Fibroblast of villous mesenchyme (primary cell): ENCODE measurements at regions not wholly inside any gene's neighbourhood (a gene's known extent, or its start where the extent isn't known, plus 50 kb on each side); places are given as distances from the start of the nearest gene placed in this dataset.
"Not testable (repeated sequence)": the region's sequence is repeated elsewhere in the genome, so short reads cannot be mapped to it uniquely, and the experiment has no call there.

Experiments used
- DNase-seq: peaks from one replicate; pipeline ENCODE4 v3.0.0-alpha.2; 2010; ENCODE audit warnings: low read depth
- H3K4me3 ChIP-seq: 2 replicates; pipeline ENCODE4 v1.5.1; 2011; ENCODE audit warnings: low read depth, mild to moderate bottlenecking, low read length
- CTCF ChIP-seq: IDR thresholded peaks from 2 replicates; pipeline ENCODE4 v1.5.1; 2012; ENCODE audit warnings: low read depth, mild to moderate bottlenecking, low read length; ENCODE audit not compliant: insufficient read depth

- DNase-seq: no peak
- no peak overlapping the region for H3K4me3 ChIP-seq
- no peak for TF ChIP-seq CTCF
These were observed 131.5 kb upstream of the F13A1 start for GRCh38 chr6:6452002-6452401.

- DNase-seq: no peak
- TF ChIP-seq CTCF: no peak
- no peak overlapping the region for H3K4me3 ChIP-seq
These were observed 132.7 kb upstream of the F13A1 start for GRCh38 chr6:6453186-6453585.

- no peak overlapping the region for H3K4me3 ChIP-seq
- TF ChIP-seq CTCF: no peak
- no peak for DNase-seq
These were observed 133.2 kb upstream of the LY86 start for GRCh38 chr6:6455272-6455671.

- no peak for DNase-seq
- no peak overlapping the region for H3K4me3 ChIP-seq
- TF ChIP-seq CTCF: no peak
These were observed 130.3 kb upstream of the LY86 start for GRCh38 chr6:6458172-6458571.

- DNase-seq, H3K4me3 ChIP-seq: not testable (repeated sequence)
These were observed 128.6 kb upstream of the LY86 start for GRCh38 chr6:6459963-6460362.

- TF ChIP-seq CTCF: no peak
- H3K4me3 ChIP-seq: no peak overlapping the region
- DNase-seq: no peak
These were observed 128.1 kb upstream of the LY86 start for GRCh38 chr6:6460416-6460815.

GRCh38 chr6:6461138-6461537, 127.4 kb upstream of the LY86 start:
- H3K4me3 ChIP-seq: no peak overlapping the region
- no peak for DNase-seq
- no peak for TF ChIP-seq CTCF
